ENCODE measurements at regions not wholly inside any gene's neighbourhood (a gene's known extent, or its start where the extent isn't known, plus 50 kb on each side); places are given as distances from the start of the nearest gene placed in this dataset.

- Histone ChIP-seq H3K9me3 (no peaks in the 10 kb centered on the region), H3K27me3 (no peaks in the 10 kb centered on the region; the same call in 1 of the 2 replicates)
These were observed 92.3 kb upstream of the SEMA6A start for GRCh38 chr5:116666901-116667300.

GRCh38 chr5:116664988-116665387 is 90.4 kb upstream of the SEMA6A start:
- no peak overlapping the region for H3K4me3 ChIP-seq
- no peak for DNase-seq
- no peaks in the 10 kb centered on the region for H3K36me3 ChIP-seq
- H3K9me3 ChIP-seq, result no peaks in the 10 kb centered on the region
- H3K27me3 ChIP-seq, result no peaks in the 10 kb centered on the region; the same call in 1 of the 2 replicates

More at GRCh38 chr5:116666901-116667300, 92.3 kb upstream of the SEMA6A start:
- DNase-seq, result no peak
- Histone ChIP-seq H3K4me3 (no peak overlapping the region), H3K36me3 (no peaks in the 10 kb centered on the region)

DNA sequence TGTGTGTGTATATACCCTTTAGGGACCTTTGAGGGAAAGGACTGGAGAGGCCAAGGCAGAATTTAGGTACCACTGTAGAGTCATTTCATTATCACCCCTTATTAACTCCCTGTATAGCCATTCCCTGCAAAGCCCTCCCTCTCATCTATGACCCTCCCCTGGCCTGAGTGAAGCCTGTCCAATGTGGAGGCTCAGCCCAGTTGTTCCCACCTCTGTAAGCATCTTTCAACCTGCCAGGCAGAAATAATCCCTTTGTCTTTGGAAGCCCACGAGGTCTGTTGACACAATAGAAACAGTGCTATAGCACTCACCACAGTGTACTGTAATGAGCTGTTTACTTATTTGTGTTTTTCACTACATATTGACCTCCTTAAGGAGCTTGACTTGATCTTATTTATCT is 88.5 kb upstream of the SEMA6A start:
- no peak for DNase-seq
- no peaks in the 10 kb centered on the region for H3K36me3 ChIP-seq
- no peaks in the 10 kb centered on the region for H3K9me3 ChIP-seq
- no peak overlapping the region for H3K4me3 ChIP-seq
- H3K27me3 ChIP-seq, result no peaks in the 10 kb centered on the region; the same call in 1 of the 2 replicates

- Histone ChIP-seq H3K36me3 (no peaks in the 10 kb centered on the region), H3K27me3 (no peaks in the 10 kb centered on the region), H3K4me3 (no peak overlapping the region), H3K9me3 (no peaks in the 10 kb centered on the region)
- DNase-seq, result no peak
These were observed 86.8 kb upstream of the SEMA6A start for GRCh38 chr5:116661419-116661818.

GRCh38 chr5:116660929-116661328 is 86.3 kb upstream of the SEMA6A start:
- H3K36me3 ChIP-seq, result no peaks in the 10 kb centered on the region
- no peaks in the 10 kb centered on the region for H3K9me3 ChIP-seq
- no peak overlapping the region for H3K4me3 ChIP-seq
- no peak for DNase-seq
- no peaks in the 10 kb centered on the region for H3K27me3 ChIP-seq

DNA sequence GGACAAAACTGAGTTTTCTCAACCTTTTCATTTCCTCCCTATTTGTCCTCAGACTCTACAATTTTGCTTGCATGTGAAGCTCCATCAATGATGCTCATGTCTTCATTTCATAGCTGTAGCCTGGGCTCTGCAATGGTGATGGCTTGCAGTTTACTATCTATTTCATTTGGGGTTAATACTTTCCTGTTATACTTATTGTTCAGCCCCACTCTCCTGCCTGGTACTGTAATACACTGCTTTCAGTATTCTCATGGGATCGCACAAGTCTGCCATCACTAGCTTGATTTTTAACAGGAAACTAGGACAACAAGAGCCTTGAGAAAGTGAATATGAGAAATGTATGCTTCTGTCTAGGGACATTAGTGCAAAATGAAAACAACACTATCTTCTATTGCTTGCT is 84.2 kb upstream of the SEMA6A start:
- Histone ChIP-seq H3K9me3 (no peaks in the 10 kb centered on the region), H3K4me3 (no peak overlapping the region), H3K27me3 (peaks cover 7% of the 10 kb centered on the region), H3K36me3 (no peaks in the 10 kb centered on the region)
- DNase-seq, result no peak

DNA sequence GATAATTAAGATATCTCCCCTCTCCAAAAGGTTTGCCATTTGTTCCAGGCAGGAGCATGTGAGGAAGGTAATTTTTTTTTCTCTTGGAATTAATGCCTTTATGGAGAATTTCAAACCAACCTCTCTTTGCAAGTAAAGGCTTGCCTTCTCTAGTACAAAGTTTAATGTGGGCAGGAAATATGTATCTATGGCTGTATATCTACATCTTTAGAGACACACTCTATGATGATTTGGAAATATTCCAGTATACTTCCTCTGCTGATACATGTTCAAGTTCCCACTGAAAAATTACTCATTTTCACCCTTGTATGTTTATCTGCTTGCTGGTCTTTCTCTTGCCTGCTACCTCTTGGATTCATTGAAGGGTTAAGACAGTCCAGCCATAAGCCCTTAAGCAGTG is 83.5 kb upstream of the SEMA6A start:
- DNase-seq, result no peak
- H3K27me3 ChIP-seq, result peaks cover 10% of the 10 kb centered on the region
- no peak overlapping the region for H3K4me3 ChIP-seq
- no peaks in the 10 kb centered on the region for H3K36me3 ChIP-seq
- no peaks in the 10 kb centered on the region for H3K9me3 ChIP-seq

DNA sequence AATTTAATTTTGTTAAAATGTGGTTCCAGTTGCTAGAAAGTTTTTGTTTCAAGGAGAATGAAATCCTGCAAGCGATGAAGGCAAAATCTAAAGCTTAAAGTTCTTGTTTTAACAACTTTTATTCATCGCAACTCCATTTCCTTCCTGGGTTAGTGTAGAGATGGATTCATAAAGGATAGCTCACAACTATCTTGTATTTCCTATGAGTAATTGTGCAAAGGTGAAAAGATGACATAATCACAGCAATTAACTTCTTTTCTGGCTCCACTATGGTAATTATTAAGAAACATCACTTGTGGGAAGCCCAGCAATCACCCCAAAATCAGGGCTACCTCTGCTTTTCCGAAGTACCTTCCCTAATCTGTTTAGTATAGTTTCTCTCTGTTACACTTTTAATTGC is 80.8 kb upstream of the SEMA6A start:
- DNase-seq, result no peak
- H3K36me3 ChIP-seq, result no peaks in the 10 kb centered on the region
- no peak overlapping the region for H3K4me3 ChIP-seq
- H3K9me3 ChIP-seq, result no peaks in the 10 kb centered on the region
- H3K27me3 ChIP-seq, result peaks cover 10% of the 10 kb centered on the region

- Histone ChIP-seq H3K27me3 (peaks cover 10% of the 10 kb centered on the region), H3K36me3 (no peaks in the 10 kb centered on the region), H3K9me3 (no peaks in the 10 kb centered on the region), H3K4me3 (no peak overlapping the region)
- no peak for DNase-seq
These were observed 80.3 kb upstream of the SEMA6A start for GRCh38 chr5:116654925-116655324.

DNA sequence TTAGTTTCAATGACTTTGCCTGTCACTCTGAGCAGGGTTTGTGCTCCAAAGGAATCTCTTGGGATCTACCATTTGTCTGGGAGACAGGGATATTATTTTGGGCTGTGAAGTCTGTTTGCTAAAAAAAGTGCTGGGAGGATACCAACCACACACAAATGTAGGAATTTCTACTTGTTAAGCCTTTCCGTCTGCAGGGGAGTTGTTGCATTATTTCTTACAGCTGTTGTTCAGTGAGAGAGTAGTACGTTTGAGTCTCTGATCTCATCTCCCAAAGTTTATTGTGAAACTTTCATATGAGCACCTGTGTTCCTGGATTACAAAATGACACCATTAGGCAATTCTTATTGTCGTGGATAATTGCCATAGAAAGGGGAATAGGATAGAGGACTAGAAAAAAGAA is 78.3 kb upstream of the SEMA6A start:
- Histone ChIP-seq H3K9me3 (no peaks in the 10 kb centered on the region), H3K27me3 (peaks cover 10% of the 10 kb centered on the region), H3K4me3 (no peak overlapping the region), H3K36me3 (no peaks in the 10 kb centered on the region)
- DNase-seq, result no peak

GRCh38 chr5:116652196-116652729 is 77.6 kb upstream of the SEMA6A start:
- DNase-seq, result no peak

DNA sequence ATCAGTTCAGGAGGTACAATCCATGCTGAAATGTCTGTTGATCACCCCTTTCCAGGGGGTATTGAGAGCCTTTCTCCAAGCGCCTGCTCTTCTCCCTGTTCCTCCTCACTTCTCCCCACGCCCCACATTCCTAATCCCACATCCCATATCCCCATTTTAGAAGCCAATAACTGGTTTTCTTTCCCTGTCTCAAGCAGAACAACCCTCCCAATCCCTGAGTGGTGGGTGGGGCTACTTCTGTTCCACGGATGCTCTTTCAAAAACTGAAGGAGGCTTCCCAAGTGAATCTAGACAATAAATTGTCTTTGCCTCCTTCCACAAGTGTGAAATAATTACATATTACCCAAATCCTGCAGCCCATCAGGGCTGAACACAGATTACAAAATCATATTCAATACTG is 77.0 kb upstream of the SEMA6A start:
- Histone ChIP-seq H3K4me3 (no peak overlapping the region), H3K27me3 (peaks cover 10% of the 10 kb centered on the region), H3K9me3 (no peaks in the 10 kb centered on the region), H3K36me3 (no peaks in the 10 kb centered on the region)
- no peak for DNase-seq

More at GRCh38 chr5:116652196-116652729, 77.6 kb upstream of the SEMA6A start:
- peaks cover 10% of the 10 kb centered on the region for H3K27me3 ChIP-seq
- no peak overlapping the region for H3K4me3 ChIP-seq
- H3K36me3 ChIP-seq, result no peaks in the 10 kb centered on the region
- no peaks in the 10 kb centered on the region for H3K9me3 ChIP-seq

DNA sequence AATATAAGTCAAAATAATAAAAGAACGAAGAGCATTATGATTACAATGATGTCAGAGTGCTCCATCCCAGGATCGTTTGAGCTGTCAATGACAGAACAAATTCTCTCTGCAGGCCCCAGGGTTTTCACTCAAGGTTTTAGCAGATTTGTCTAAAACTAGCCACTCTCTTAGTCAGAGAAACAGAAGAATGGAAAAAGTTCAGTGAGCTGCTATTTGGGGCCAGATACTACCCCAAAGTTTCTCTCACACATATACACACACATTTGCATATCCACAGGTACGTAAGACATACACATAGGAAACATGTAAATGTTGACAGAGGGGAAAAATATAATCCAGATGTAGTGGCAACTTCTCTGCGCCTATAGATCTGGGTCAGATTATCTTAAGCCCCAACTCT is 76.3 kb upstream of the SEMA6A start:
- Histone ChIP-seq H3K27me3 (peaks cover 10% of the 10 kb centered on the region), H3K4me3 (no peak overlapping the region), H3K36me3 (no peaks in the 10 kb centered on the region), H3K9me3 (no peaks in the 10 kb centered on the region)
- no peak for DNase-seq

GRCh38 chr5:116650544-116650943 is 75.9 kb upstream of the SEMA6A start:
- Histone ChIP-seq H3K36me3 (no peaks in the 10 kb centered on the region), H3K27me3 (peaks cover 10% of the 10 kb centered on the region), H3K9me3 (no peaks in the 10 kb centered on the region), H3K4me3 (no peak overlapping the region)
- no peak for DNase-seq

DNA sequence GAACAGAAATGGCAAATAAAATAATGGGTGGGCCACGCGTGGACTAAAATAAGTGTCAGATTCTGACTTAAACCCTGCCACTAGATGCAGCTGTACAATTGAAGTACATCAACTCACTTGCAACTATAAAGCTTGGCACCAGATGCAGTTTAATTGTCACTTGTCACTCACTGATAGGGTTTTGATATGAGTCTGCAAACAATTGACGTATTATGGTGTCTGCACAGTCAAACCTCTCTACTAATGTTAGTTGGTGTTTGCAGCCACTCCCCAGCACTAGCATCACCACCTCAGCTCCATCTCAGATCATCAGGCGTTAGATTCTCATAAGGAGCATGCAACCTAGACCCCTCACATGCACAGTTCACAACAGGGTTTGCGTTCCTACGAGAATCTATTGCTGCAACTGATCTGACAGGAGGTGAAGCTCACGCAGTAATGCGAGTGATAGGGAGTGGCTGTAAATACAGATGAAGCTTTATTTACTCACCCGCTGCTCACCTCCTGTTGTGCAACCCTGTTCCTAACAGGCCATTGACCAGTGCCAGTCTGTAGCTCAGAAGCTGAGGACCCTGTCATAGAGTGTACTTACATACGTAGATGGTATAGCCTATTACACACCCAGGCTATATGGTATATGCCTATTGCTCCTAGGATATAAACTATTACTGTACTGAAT is 72.1 kb upstream of the SEMA6A start:
- no peaks in the 10 kb centered on the region for H3K36me3 ChIP-seq
- no peaks in the 10 kb centered on the region for H3K27me3 ChIP-seq
- no peaks in the 10 kb centered on the region for H3K9me3 ChIP-seq
- DNase-seq, result no peak
- no peak overlapping the region for H3K4me3 ChIP-seq

DNA sequence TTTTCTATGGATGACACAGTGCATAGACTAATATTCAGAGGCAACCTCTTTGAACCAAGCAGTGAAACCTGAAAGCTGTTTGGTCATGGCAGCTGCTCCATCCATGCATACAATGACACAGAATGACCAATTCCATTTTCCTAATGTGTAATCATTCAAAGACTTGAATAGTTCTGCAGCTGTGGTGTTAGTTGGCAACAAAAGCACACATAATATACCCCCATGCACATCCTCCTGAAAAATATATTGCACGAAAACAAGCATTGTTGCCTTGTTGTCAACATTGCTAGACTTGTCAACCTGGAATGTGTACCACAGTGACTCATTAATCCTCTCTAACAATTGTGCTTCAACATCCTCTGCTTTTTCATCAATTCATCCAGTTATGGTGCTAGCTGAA is 71.0 kb upstream of the SEMA6A start:
- Histone ChIP-seq H3K4me3 (no peak overlapping the region), H3K27me3 (no peaks in the 10 kb centered on the region), H3K9me3 (no peaks in the 10 kb centered on the region), H3K36me3 (no peaks in the 10 kb centered on the region)
- no peak for DNase-seq

- no peak for DNase-seq
- no peaks in the 10 kb centered on the region for H3K36me3 ChIP-seq
These were observed 65.6 kb upstream of the SEMA6A start for GRCh38 chr5:116640236-116640635.

DNA sequence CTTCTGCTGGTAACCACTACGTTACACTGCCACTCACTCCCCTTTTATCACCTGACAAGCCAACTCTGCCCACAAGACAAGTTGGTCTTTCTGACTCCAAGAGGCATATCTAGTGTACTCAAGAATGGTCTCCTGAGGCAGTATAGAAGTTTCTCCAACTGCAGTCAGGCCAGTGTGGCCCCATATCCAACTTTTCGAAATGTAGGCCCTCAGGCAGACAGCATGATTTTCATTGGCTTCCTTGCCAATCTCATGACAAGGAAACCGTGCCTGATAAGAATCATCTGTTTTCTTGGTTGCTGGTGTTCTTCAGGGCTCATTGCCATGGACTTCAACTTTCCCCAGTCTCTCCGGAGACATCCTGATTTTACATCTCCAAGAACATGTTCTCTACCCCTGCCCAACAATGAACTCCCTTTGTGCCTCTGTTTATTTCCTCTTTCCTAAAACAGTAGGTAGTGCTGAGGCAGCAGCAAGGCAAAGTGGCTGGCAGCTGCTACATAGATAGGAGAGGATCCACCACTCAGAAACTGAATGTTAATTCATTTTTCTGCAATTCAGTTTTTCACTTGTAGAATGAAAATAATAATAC is 62.6 kb upstream of the SEMA6A start:
- Histone ChIP-seq H3K36me3 (no peaks in the 10 kb centered on the region), H3K27me3 (0 out of 2 replicates have a peak, but pooled peaks cover 2% of the 10 kb centered on the region), H3K9me3 (no peaks in the 10 kb centered on the region), H3K4me3 (no peak overlapping the region)
- DNase-seq, result no peak

More at GRCh38 chr5:116640236-116640635, 65.6 kb upstream of the SEMA6A start:
- 0 out of 2 replicates have a peak, but pooled peaks cover 2% of the 10 kb centered on the region for H3K27me3 ChIP-seq
- no peak overlapping the region for H3K4me3 ChIP-seq
- H3K9me3 ChIP-seq, result no peaks in the 10 kb centered on the region
